H7 (cell line): ENCODE measurements at regions not wholly inside any gene's neighbourhood (a gene's known extent, or its start where the extent isn't known, plus 50 kb on each side); places are given as distances from the start of the nearest gene placed in this dataset.

Experiments
- DNase-seq: peaks from one replicate; pipeline ENCODE4 v3.0.0; 2012
- H3K27me3 ChIP-seq: 2 replicates; pipeline ENCODE4 v1.6.0; 2011; ENCODE audit warnings: mild to moderate bottlenecking, low read length; ENCODE audit not compliant: control insufficient read depth, insufficient read depth
- H3K36me3 ChIP-seq: replicated peaks from 2 replicates; pipeline ENCODE4 v1.5.1; 2011; ENCODE audit warnings: low read length; ENCODE audit not compliant: control insufficient read depth, insufficient read depth
- H3K4me3 ChIP-seq: 2 replicates; pipeline ENCODE4 v1.5.1; 2011; ENCODE audit warnings: low read depth, mild to moderate bottlenecking, control low read depth, low read length, moderate library complexity; ENCODE audit not compliant: insufficient read depth

GRCh38 chr5:1671351-1671750 lies 128.3 kb downstream of the MRPL36 start:
- Histone ChIP-seq H3K4me3 (no peak overlapping the region), H3K27me3 (peaks cover 20% of the 10 kb centered on the region)

GRCh38 chr5:1670351-1670750 lies 129.3 kb downstream of the MRPL36 start:
- no peak for DNase-seq
- peaks cover 22% of the 10 kb centered on the region for H3K27me3 ChIP-seq
- no peaks in the 10 kb centered on the region for H3K36me3 ChIP-seq
- H3K4me3 ChIP-seq, result no peak overlapping the region

More at GRCh38 chr5:1671351-1671750, 128.3 kb downstream of the MRPL36 start:
- DNase-seq, result no peak
- H3K36me3 ChIP-seq, result no peaks in the 10 kb centered on the region

GRCh38 chr5:1669276-1670155 lies 130.1 kb downstream of the MRPL36 start:
- Histone ChIP-seq H3K27me3 (peaks cover 22% of the 10 kb centered on the region), H3K36me3 (no peaks in the 10 kb centered on the region), H3K4me3 (no peak overlapping the region)
- peak; percentile 23 for DNase-seq

- H3K4me3 ChIP-seq, result peak overlapping the region; percentile 55; the same call in 1 of the 2 replicates
- H3K27me3 ChIP-seq, result peaks cover 22% of the 10 kb centered on the region
- H3K36me3 ChIP-seq, result no peaks in the 10 kb centered on the region
- DNase-seq, result peak; percentile 83
These were observed 131.4 kb downstream of the MRPL36 start for GRCh38 chr5:1668141-1668721.

GRCh38 chr5:1667648-1668140 lies 131.9 kb downstream of the MRPL36 start:
- peak; percentile 80 for DNase-seq
- H3K27me3 ChIP-seq, result peaks cover 22% of the 10 kb centered on the region
- H3K4me3 ChIP-seq, result peak overlapping the region; percentile 55
- H3K36me3 ChIP-seq, result no peaks in the 10 kb centered on the region

GRCh38 chr5:1666812-1667588 lies 132.6 kb downstream of the MRPL36 start:
- no peaks in the 10 kb centered on the region for H3K36me3 ChIP-seq
- H3K4me3 ChIP-seq, result peak overlapping the region; percentile 55
- DNase-seq, result peak; percentile 98
- H3K27me3 ChIP-seq, result peaks cover 22% of the 10 kb centered on the region

GRCh38 chr5:1666221-1666620 lies 133.4 kb downstream of the MRPL36 start:
- DNase-seq, result no peak
- Histone ChIP-seq H3K36me3 (no peaks in the 10 kb centered on the region), H3K27me3 (peaks cover 22% of the 10 kb centered on the region), H3K4me3 (no peak overlapping the region)

- DNase-seq, result peak; percentile 14
- no peaks in the 10 kb centered on the region for H3K36me3 ChIP-seq
- H3K4me3 ChIP-seq, result no peak overlapping the region
- peaks cover 22% of the 10 kb centered on the region for H3K27me3 ChIP-seq
These were observed 133.8 kb downstream of the MRPL36 start for GRCh38 chr5:1665803-1666202.

- no peaks in the 10 kb centered on the region for H3K36me3 ChIP-seq
- peak; percentile 26 for DNase-seq
- H3K27me3 ChIP-seq, result peaks cover 22% of the 10 kb centered on the region
- no peak overlapping the region for H3K4me3 ChIP-seq
These were observed 134.4 kb downstream of the MRPL36 start for GRCh38 chr5:1665231-1665630.

GRCh38 chr5:1663186-1663585 lies 136.5 kb downstream of the MRPL36 start:
- no peak overlapping the region for H3K4me3 ChIP-seq
- no peaks in the 10 kb centered on the region for H3K36me3 ChIP-seq
- peaks cover 12% of the 10 kb centered on the region for H3K27me3 ChIP-seq
- peak; percentile 43 for DNase-seq

GRCh38 chr5:1662559-1663085 lies 137.0 kb downstream of the MRPL36 start:
- Histone ChIP-seq H3K4me3 (no peak overlapping the region), H3K36me3 (no peaks in the 10 kb centered on the region), H3K27me3 (peaks cover 6% of the 10 kb centered on the region)
- DNase-seq, result peak; percentile 40

- H3K36me3 ChIP-seq, result no peaks in the 10 kb centered on the region
- DNase-seq, result peak; percentile 33
- H3K27me3 ChIP-seq, result peaks cover 4% of the 10 kb centered on the region
- no peak overlapping the region for H3K4me3 ChIP-seq
These were observed 137.6 kb downstream of the MRPL36 start for GRCh38 chr5:1661831-1662558.

- Histone ChIP-seq H3K4me3 (no peak overlapping the region), H3K27me3 (peaks cover 2% of the 10 kb centered on the region; the same call in 1 of the 2 replicates), H3K36me3 (no peaks in the 10 kb centered on the region)
- DNase-seq, result peak; percentile 42
These were observed 137.6 kb upstream of the LPCAT1 start for GRCh38 chr5:1661311-1661710.

GRCh38 chr5:1660511-1660910 lies 136.8 kb upstream of the LPCAT1 start:
- DNase-seq, result peak; percentile 26
- Histone ChIP-seq H3K4me3 (no peak overlapping the region), H3K27me3 (no peaks in the 10 kb centered on the region), H3K36me3 (no peaks in the 10 kb centered on the region)
